ENCODE measurements at regions not wholly inside any gene's neighbourhood (a gene's known extent, or its start where the extent isn't known, plus 50 kb on each side); places are given as distances from the start of the nearest gene placed in this dataset.

GRCh38 chr16:73912281-73912680 is 384.3 kb upstream of the PSMD7 start:
- Histone ChIP-seq H4K20me1 (ENCODE audit: insufficient read depth) (no peaks in the 10 kb centered on the region), H3K4me1 (ENCODE audit: control insufficient read depth in 1 of 2, insufficient read depth in 2 of 2, low read depth in 1 of 2, low read length in 1 of 2) (no peaks in the 10 kb centered on the region), H3K4me3 (ENCODE audit: low read depth in 2 of 2, low read length in 1 of 2) (no peak overlapping the region), H3F3A (replicated peaks; ENCODE audit: insufficient read depth) (no peaks in the 10 kb centered on the region), H3K27me3 (ENCODE audit: insufficient read depth) (no peaks in the 10 kb centered on the region), H3K79me2 (ENCODE audit: insufficient read depth) (no peaks in the 10 kb centered on the region), H3K27ac (ENCODE audit: low read depth in 2 of 2, low read length in 1 of 2) (no peak overlapping the region), H3K9me2 (0 out of 2 replicates have a peak, but pooled peaks cover 2% of the 10 kb centered on the region), H2AFZ (ENCODE audit: low read depth) (no peak overlapping the region), H3K9me3 (no peaks in the 10 kb centered on the region), H3K36me3 (replicated peaks in 1 of 2; ENCODE audit: control insufficient read depth in 1 of 2, insufficient read depth in 2 of 2, low read length in 1 of 2) (no peaks in the 10 kb centered on the region), H3K9ac (no peak overlapping the region), H3K4me2 (no peak overlapping the region)
- no peak for TF ChIP-seq EZH2phosphoT487 (IDR thresholded peaks at IDR 0.05; ENCODE audit: borderline replicate concordance, low read depth)
- no peak for TF ChIP-seq TAF1 (IDR thresholded peaks at IDR 0.05; ENCODE audit: borderline replicate concordance, low read depth, low read length)
- no peak for TF ChIP-seq SMC3 (IDR thresholded peaks at IDR 0.05; ENCODE audit: low read depth, low read length)
- no peak for TF ChIP-seq RAD21 (IDR thresholded peaks at IDR 0.05; ENCODE audit: low read length)
- no peak for TF ChIP-seq POLR2AphosphoS5 (IDR thresholded peaks at IDR 0.05; ENCODE audit: low read depth, low read length)
- TF ChIP-seq ZBTB33 (IDR thresholded peaks at IDR 0.05; ENCODE audit: borderline replicate concordance, low read depth) = no peak
- no peak for TF ChIP-seq MXI1 (IDR thresholded peaks at IDR 0.05; ENCODE audit: low read depth, low read length)
- no peak for TF ChIP-seq SIN3A (IDR thresholded peaks at IDR 0.05; ENCODE audit: borderline replicate concordance, low read depth, low read length)
- no peak for TF ChIP-seq FOXJ3 (CRISPR knock-in tag; IDR thresholded peaks at IDR 0.05)
- TF ChIP-seq REST (IDR thresholded peaks at IDR 0.05; ENCODE audit: low read depth, low read length) = no peak
- no peak for TF ChIP-seq YY1 (IDR thresholded peaks at IDR 0.05; ENCODE audit: low read depth)
- no peak for TF ChIP-seq IRF3 (IDR thresholded peaks at IDR 0.05; ENCODE audit: low read depth, low read length)
- no peak for TF ChIP-seq ELF1 (IDR thresholded peaks at IDR 0.05)
- TF ChIP-seq RXRA (IDR thresholded peaks at IDR 0.05; ENCODE audit: borderline replicate concordance, low read depth) = no peak
- TF ChIP-seq CHD2 (IDR thresholded peaks at IDR 0.05; ENCODE audit: low read length, partially characterized antibody) = no peak
- TF ChIP-seq MEF2A (IDR thresholded peaks at IDR 0.05; ENCODE audit: borderline replicate concordance, low read depth) = no peak
- TF ChIP-seq EP300 (IDR thresholded peaks at IDR 0.05; ENCODE audit: borderline replicate concordance in 1 of 2, low read depth in 1 of 2, low read length in 1 of 2) = no peak
- TF ChIP-seq FOXM1 (IDR thresholded peaks at IDR 0.05; ENCODE audit: low read depth) = no peak
- TF ChIP-seq RFX5 (IDR thresholded peaks at IDR 0.05; ENCODE audit: low read length) = no peak
- POLR2A ChIA-PET = no interaction called here
- no peak for DNase-seq
- CTCF ChIA-PET = no interaction called here
- WGBS (ENCODE audit: low lambda C conversion rate) = 29% methylated on average over 3 of the region's 3 CpGs

Data from SK-N-SH (cell line).